ENCODE measurements at regions not wholly inside any gene's neighbourhood (a gene's known extent, or its start where the extent isn't known, plus 50 kb on each side); places are given as distances from the start of the nearest gene placed in this dataset.

- H3K4me1 ChIP-seq (ENCODE audit: insufficient read depth, low read length): peaks cover 35% of the 10 kb centered on the region
- peak overlapping the region; percentile 28; the same call in 1 of the 2 replicates for H3K9ac ChIP-seq (ENCODE audit: low read depth, low read length)
- H3K27ac ChIP-seq (ENCODE audit: low read length): peak overlapping the region; percentile 57
- H3K36me3 ChIP-seq (ENCODE audit: insufficient read depth, low read depth, low read length): no peaks in the 10 kb centered on the region
- H3K9me3 ChIP-seq (ENCODE audit: insufficient read depth, low read depth, low read length): no peaks in the 10 kb centered on the region
- peaks cover 21% of the 10 kb centered on the region; the same call in 1 of the 2 replicates for H3K27me3 ChIP-seq (ENCODE audit: insufficient read depth, low read length)
- peak overlapping the region; percentile 47 for H3K4me3 ChIP-seq (ENCODE audit: low read length)
Observed at GRCh38 chr4:24322511-24322910, 261.8 kb downstream of the DHX15 start.

GRCh38 chr4:24321616-24322015, 262.7 kb downstream of the DHX15 start:
- Histone ChIP-seq H3K9ac (ENCODE audit: low read depth, low read length) (peak overlapping the region; percentile 28; the same call in 1 of the 2 replicates), H3K9me3 (ENCODE audit: insufficient read depth, low read depth, low read length) (no peaks in the 10 kb centered on the region), H3K36me3 (ENCODE audit: insufficient read depth, low read depth, low read length) (no peaks in the 10 kb centered on the region), H3K4me3 (ENCODE audit: low read length) (peak overlapping the region; percentile 47; the same call in 1 of the 2 replicates), H3K27ac (ENCODE audit: low read length) (no peak overlapping the region), H3K4me1 (ENCODE audit: insufficient read depth, low read length) (peaks cover 36% of the 10 kb centered on the region), H3K27me3 (ENCODE audit: insufficient read depth, low read length) (peaks cover 21% of the 10 kb centered on the region; the same call in 1 of the 2 replicates)

- Histone ChIP-seq H3K36me3 (ENCODE audit: insufficient read depth, low read depth, low read length) (no peaks in the 10 kb centered on the region), H3K4me3 (ENCODE audit: low read length) (peak overlapping the region; percentile 47; the same call in 1 of the 2 replicates), H3K9ac (ENCODE audit: low read depth, low read length) (no peak overlapping the region; the same call in 1 of the 2 replicates), H3K4me1 (ENCODE audit: insufficient read depth, low read length) (peaks cover 37% of the 10 kb centered on the region), H3K9me3 (ENCODE audit: insufficient read depth, low read depth, low read length) (no peaks in the 10 kb centered on the region), H3K27ac (ENCODE audit: low read length) (no peak overlapping the region), H3K27me3 (ENCODE audit: insufficient read depth, low read length) (peaks cover 21% of the 10 kb centered on the region; the same call in 1 of the 2 replicates)
Observed at GRCh38 chr4:24321131-24321530, 263.2 kb downstream of the DHX15 start.

GRCh38 chr4:24319387-24319786, 265.0 kb downstream of the DHX15 start:
- Histone ChIP-seq H3K36me3 (ENCODE audit: insufficient read depth, low read depth, low read length) (no peaks in the 10 kb centered on the region), H3K4me1 (ENCODE audit: insufficient read depth, low read length) (peaks cover 38% of the 10 kb centered on the region), H3K4me3 (ENCODE audit: low read length) (no peak overlapping the region), H3K27me3 (ENCODE audit: insufficient read depth, low read length) (peaks cover 21% of the 10 kb centered on the region; the same call in 1 of the 2 replicates), H3K9me3 (ENCODE audit: insufficient read depth, low read depth, low read length) (no peaks in the 10 kb centered on the region), H3K9ac (ENCODE audit: low read depth, low read length) (no peak overlapping the region), H3K27ac (ENCODE audit: low read length) (no peak overlapping the region)

- Histone ChIP-seq H3K9ac (ENCODE audit: low read depth, low read length) (no peak overlapping the region), H3K4me3 (ENCODE audit: low read length) (no peak overlapping the region), H3K27me3 (ENCODE audit: insufficient read depth, low read length) (no peaks in the 10 kb centered on the region), H3K4me1 (ENCODE audit: insufficient read depth, low read length) (peaks cover 11% of the 10 kb centered on the region), H3K36me3 (ENCODE audit: insufficient read depth, low read depth, low read length) (no peaks in the 10 kb centered on the region), H3K9me3 (ENCODE audit: insufficient read depth, low read depth, low read length) (no peaks in the 10 kb centered on the region), H3K27ac (ENCODE audit: low read length) (no peak overlapping the region)
Observed at GRCh38 chr4:24315056-24315455, 269.3 kb downstream of the DHX15 start.

GRCh38 chr4:24312261-24312913, 272.0 kb downstream of the DHX15 start:
- no peaks in the 10 kb centered on the region for H3K36me3 ChIP-seq (ENCODE audit: insufficient read depth, low read depth, low read length)
- no peak overlapping the region for H3K9ac ChIP-seq (ENCODE audit: low read depth, low read length)
- no peak overlapping the region for H3K4me3 ChIP-seq (ENCODE audit: low read length)
- H3K4me1 ChIP-seq (ENCODE audit: insufficient read depth, low read length): peaks cover 3% of the 10 kb centered on the region
- H3K9me3 ChIP-seq (ENCODE audit: insufficient read depth, low read depth, low read length): no peaks in the 10 kb centered on the region
- H3K27ac ChIP-seq (ENCODE audit: low read length): no peak overlapping the region
- no peaks in the 10 kb centered on the region for H3K27me3 ChIP-seq (ENCODE audit: insufficient read depth, low read length)

- H3K9me3 ChIP-seq (ENCODE audit: insufficient read depth, low read depth, low read length): no peaks in the 10 kb centered on the region
- H3K36me3 ChIP-seq (ENCODE audit: insufficient read depth, low read depth, low read length): no peaks in the 10 kb centered on the region
- no peak overlapping the region for H3K27ac ChIP-seq (ENCODE audit: low read length)
- H3K9ac ChIP-seq (ENCODE audit: low read depth, low read length): no peak overlapping the region
- no peaks in the 10 kb centered on the region for H3K27me3 ChIP-seq (ENCODE audit: insufficient read depth, low read length)
- no peaks in the 10 kb centered on the region for H3K4me1 ChIP-seq (ENCODE audit: insufficient read depth, low read length)
- H3K4me3 ChIP-seq (ENCODE audit: low read length): no peak overlapping the region
Observed at GRCh38 chr4:24303926-24304325, 280.4 kb downstream of the DHX15 start.

GRCh38 chr4:24298911-24299310, 285.4 kb downstream of the DHX15 start:
- H3K27me3 ChIP-seq (ENCODE audit: insufficient read depth, low read length): no peaks in the 10 kb centered on the region
- no peak overlapping the region for H3K4me3 ChIP-seq (ENCODE audit: low read length)
- no peaks in the 10 kb centered on the region for H3K9me3 ChIP-seq (ENCODE audit: insufficient read depth, low read depth, low read length)
- H3K27ac ChIP-seq (ENCODE audit: low read length): no peak overlapping the region
- H3K36me3 ChIP-seq (ENCODE audit: insufficient read depth, low read depth, low read length): no peaks in the 10 kb centered on the region
- H3K9ac ChIP-seq (ENCODE audit: low read depth, low read length): no peak overlapping the region
- H3K4me1 ChIP-seq (ENCODE audit: insufficient read depth, low read length): no peaks in the 10 kb centered on the region

GRCh38 chr4:24287096-24287495, 297.3 kb downstream of the DHX15 start:
- no peaks in the 10 kb centered on the region for H3K9me3 ChIP-seq (ENCODE audit: insufficient read depth, low read depth, low read length)
- H3K4me1 ChIP-seq (ENCODE audit: insufficient read depth, low read length): no peaks in the 10 kb centered on the region
- no peaks in the 10 kb centered on the region for H3K36me3 ChIP-seq (ENCODE audit: insufficient read depth, low read depth, low read length)
- H3K4me3 ChIP-seq (ENCODE audit: low read length): no peak overlapping the region
- no peak overlapping the region for H3K9ac ChIP-seq (ENCODE audit: low read depth, low read length)
- H3K27me3 ChIP-seq (ENCODE audit: insufficient read depth, low read length): no peaks in the 10 kb centered on the region
- H3K27ac ChIP-seq (ENCODE audit: low read length): no peak overlapping the region

GRCh38 chr4:24285759-24286158, 298.6 kb downstream of the DHX15 start:
- Histone ChIP-seq H3K4me1 (ENCODE audit: insufficient read depth, low read length) (no peaks in the 10 kb centered on the region), H3K4me3 (ENCODE audit: low read length) (no peak overlapping the region), H3K27ac (ENCODE audit: low read length) (no peak overlapping the region), H3K9me3 (ENCODE audit: insufficient read depth, low read depth, low read length) (no peaks in the 10 kb centered on the region), H3K27me3 (ENCODE audit: insufficient read depth, low read length) (no peaks in the 10 kb centered on the region), H3K9ac (ENCODE audit: low read depth, low read length) (no peak overlapping the region), H3K36me3 (ENCODE audit: insufficient read depth, low read depth, low read length) (no peaks in the 10 kb centered on the region)

- Histone ChIP-seq H3K36me3 (ENCODE audit: insufficient read depth, low read depth, low read length) (no peaks in the 10 kb centered on the region), H3K27ac (ENCODE audit: low read length) (no peak overlapping the region), H3K9me3 (ENCODE audit: insufficient read depth, low read depth, low read length) (no peaks in the 10 kb centered on the region), H3K4me3 (ENCODE audit: low read length) (no peak overlapping the region), H3K27me3 (ENCODE audit: insufficient read depth, low read length) (no peaks in the 10 kb centered on the region), H3K4me1 (ENCODE audit: insufficient read depth, low read length) (peaks cover 6% of the 10 kb centered on the region; the same call in 1 of the 2 replicates), H3K9ac (ENCODE audit: low read depth, low read length) (no peak overlapping the region)
Observed at GRCh38 chr4:24282446-24282845, 301.9 kb downstream of the DHX15 start.

GRCh38 chr4:24279911-24280375, 304.4 kb downstream of the DHX15 start:
- Histone ChIP-seq H3K9me3 (ENCODE audit: insufficient read depth, low read depth, low read length) (no peaks in the 10 kb centered on the region), H3K4me1 (ENCODE audit: insufficient read depth, low read length) (peaks cover 6% of the 10 kb centered on the region; the same call in 1 of the 2 replicates), H3K4me3 (ENCODE audit: low read length) (no peak overlapping the region), H3K27ac (ENCODE audit: low read length) (no peak overlapping the region), H3K9ac (ENCODE audit: low read depth, low read length) (no peak overlapping the region), H3K36me3 (ENCODE audit: insufficient read depth, low read depth, low read length) (no peaks in the 10 kb centered on the region), H3K27me3 (ENCODE audit: insufficient read depth, low read length) (no peaks in the 10 kb centered on the region)
